Fibroblast of pulmonary artery (primary cell): ENCODE measurements at regions not wholly inside any gene's neighbourhood (a gene's known extent, or its start where the extent isn't known, plus 50 kb on each side); places are given as distances from the start of the nearest gene placed in this dataset.

Experiments
- DNase-seq: peaks from one replicate; pipeline ENCODE4 v3.0.0-alpha.2; 2010; ENCODE audit warnings: low read depth
- H3K4me3 ChIP-seq: replicated peaks from 2 replicates; pipeline ENCODE4 v1.5.1; 2011; ENCODE audit warnings: low read depth, mild to moderate bottlenecking, control low read depth, low read length, moderate library complexity
- TF ChIP-seq, protein P1 (sequence below): IDR thresholded peaks from 2 replicates; pipeline ENCODE4 v1.5.1; 2011; ENCODE audit warnings: mild to moderate bottlenecking, control low read depth, low read length, inconsistent platforms; ENCODE audit errors: missing control alignments

DNA sequence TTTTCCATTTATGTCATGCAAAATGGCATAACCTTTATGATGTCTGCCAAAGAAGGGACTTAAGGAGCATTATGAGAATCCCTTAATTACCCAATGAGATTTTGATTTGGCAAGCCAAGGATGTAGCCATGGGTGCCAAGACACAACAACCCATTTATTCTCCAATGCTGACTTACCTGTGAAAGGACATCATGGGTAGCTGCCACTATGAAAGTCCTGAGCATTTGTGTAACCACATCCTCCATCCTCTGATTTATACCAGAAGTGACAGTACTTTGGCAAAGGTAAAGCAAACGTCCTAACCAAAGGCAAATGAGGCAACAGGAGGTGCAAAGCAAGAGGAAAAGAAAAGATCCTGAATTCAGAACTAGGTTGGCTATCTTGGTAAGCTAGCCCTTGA lies 87.3 kb upstream of the EMCN start:
- no peak for DNase-seq
- no peak overlapping the region for H3K4me3 ChIP-seq
- TF ChIP-seq, protein P1, sequence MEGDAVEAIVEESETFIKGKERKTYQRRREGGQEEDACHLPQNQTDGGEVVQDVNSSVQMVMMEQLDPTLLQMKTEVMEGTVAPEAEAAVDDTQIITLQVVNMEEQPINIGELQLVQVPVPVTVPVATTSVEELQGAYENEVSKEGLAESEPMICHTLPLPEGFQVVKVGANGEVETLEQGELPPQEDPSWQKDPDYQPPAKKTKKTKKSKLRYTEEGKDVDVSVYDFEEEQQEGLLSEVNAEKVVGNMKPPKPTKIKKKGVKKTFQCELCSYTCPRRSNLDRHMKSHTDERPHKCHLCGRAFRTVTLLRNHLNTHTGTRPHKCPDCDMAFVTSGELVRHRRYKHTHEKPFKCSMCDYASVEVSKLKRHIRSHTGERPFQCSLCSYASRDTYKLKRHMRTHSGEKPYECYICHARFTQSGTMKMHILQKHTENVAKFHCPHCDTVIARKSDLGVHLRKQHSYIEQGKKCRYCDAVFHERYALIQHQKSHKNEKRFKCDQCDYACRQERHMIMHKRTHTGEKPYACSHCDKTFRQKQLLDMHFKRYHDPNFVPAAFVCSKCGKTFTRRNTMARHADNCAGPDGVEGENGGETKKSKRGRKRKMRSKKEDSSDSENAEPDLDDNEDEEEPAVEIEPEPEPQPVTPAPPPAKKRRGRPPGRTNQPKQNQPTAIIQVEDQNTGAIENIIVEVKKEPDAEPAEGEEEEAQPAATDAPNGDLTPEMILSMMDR: no peak

DNA sequence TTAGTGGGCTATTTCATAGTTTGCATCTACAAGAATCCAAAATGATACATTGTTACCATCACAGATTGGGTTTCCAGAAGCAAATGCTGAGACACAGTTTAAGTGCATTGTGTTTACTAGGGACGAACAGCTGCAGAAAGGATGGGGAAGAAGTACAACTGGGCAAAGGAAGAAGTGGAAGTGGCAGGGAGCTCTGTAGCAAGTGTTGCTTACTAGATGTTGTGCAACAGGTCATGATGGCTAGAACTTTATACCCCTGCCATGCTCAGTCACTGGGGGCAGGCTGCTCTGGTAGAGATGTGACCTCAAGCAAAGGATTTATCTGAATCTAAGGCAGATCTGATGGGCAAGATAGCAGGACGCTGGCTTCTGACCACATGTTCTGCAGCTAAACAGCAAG lies 76.1 kb upstream of the EMCN start:
- TF ChIP-seq, protein P1: no peak
- no peak for DNase-seq
- H3K4me3 ChIP-seq: no peak overlapping the region

DNA sequence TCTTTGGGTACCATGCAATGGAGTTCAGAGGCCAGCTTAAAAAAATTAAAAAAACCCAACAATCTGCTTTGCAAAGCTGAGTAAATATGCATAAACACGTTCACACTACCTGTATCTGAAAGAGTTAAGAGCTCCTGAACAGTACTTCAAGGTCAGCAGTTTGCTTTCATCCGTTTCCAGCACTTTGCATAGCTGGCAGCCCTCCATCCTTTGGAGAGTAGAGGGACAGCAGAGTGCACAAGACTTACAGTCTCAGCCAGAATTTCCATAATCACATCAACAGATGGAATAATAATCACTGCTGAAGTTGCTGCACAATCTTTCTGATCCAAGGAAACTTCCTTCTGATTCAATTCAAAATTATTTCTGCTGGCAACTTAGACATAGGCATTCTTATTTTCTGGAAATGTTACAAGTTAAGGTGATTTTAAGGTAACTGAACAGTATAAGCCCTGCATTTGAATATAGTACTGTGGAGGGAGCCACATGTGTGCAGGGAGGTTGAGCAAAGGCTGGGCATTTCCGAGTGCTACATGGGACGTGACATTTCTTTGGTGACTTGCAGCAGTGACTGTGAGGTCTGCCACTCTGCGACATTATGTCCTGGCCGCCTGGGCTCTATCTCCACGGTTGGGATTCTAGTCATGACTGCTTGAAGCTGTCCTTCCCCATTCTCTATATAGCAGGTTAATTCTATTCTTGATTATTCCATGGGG lies 73.5 kb upstream of the EMCN start:
- no peak overlapping the region for H3K4me3 ChIP-seq
- peak; percentile 9 for DNase-seq
- TF ChIP-seq, protein P1: no peak

DNA sequence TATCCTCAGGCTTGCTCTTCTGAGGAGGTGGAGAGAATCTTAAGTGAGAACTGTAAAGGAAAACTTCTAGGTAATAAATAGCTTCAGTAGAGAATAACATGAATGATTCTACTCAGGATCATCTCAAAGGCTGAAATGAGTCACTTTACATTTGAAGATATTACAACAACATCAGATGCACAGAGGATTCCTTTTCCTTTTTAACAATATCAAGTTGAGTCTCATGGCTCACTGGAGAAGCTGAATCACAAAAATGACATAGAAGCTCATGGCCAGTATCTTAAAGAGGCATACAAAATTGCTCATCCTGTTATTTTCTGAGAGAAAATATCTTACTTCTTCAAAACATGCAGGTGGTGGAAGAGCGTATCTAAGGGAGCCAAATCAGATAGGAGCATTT lies 72.5 kb upstream of the EMCN start:
- peak; percentile 11 for DNase-seq
- TF ChIP-seq, protein P1: no peak
- H3K4me3 ChIP-seq: no peak overlapping the region

DNA sequence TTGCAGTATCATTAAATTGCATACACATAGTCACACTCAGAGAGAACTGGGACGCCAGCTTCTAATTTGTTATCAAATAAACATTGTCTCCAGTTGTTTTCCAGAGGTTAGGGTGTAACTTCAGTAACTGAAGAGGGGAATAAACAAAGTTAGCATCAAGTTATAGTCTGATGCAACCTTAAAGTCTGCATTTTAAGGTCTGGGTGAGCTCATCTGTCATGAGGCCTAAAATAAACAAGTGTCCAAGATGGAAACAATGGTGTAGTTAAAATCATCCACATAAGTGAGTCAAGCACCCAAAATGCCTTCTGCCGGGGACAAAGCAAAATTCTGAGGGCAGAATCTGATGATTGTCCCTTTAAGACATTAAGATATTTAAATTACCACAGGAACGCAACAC lies 70.3 kb upstream of the EMCN start:
- TF ChIP-seq, protein P1: no peak
- H3K4me3 ChIP-seq: no peak overlapping the region
- DNase-seq: peak; percentile 43

DNA sequence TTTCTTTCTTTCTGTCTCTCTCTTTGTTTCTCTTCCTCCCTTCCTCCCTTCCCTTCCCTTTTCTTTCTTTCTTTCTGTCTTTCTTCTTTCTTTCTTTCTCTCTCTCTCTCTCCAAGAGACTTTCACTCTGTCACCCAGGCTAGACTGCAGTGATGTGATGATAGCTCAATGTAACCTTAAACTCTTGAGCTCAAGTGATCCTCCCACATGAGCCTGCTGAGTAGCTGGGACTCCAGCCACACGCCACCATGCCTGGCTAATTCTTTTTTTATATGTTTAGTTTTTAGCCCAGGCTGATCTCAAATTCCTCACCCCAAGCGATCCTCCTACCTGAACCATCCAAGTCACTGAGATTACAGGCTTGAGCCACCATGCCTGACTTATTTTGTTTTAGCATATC lies 64.3 kb upstream of the EMCN start:
- peak; percentile 2 for DNase-seq
- H3K4me3 ChIP-seq: no peak overlapping the region
- TF ChIP-seq, protein P1: no peak

DNA sequence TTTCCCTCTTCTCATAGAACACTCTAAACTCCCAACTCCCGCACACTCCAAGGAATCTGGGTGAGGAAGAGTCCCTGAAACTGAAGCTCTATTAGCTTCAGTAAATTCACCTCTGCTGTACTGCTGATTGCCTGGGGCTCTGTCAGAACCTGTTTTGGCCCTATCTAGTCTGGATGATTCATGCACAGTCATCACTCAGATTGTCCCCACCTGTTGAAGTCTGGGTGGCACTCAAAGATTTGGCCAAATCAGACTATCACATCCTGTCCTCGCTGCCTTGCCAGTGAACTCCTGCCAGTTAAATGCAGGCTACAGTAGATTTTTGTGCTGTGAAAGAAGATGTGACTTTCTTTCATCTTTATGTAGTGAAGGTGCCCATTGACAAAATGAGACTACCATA lies 63.5 kb upstream of the EMCN start:
- peak; percentile 6 for DNase-seq
- no peak overlapping the region for H3K4me3 ChIP-seq
- TF ChIP-seq, protein P1: no peak
